ENCODE measurements at regions not wholly inside any gene's neighbourhood (a gene's known extent, or its start where the extent isn't known, plus 50 kb on each side); places are given as distances from the start of the nearest gene placed in this dataset.

DNA sequence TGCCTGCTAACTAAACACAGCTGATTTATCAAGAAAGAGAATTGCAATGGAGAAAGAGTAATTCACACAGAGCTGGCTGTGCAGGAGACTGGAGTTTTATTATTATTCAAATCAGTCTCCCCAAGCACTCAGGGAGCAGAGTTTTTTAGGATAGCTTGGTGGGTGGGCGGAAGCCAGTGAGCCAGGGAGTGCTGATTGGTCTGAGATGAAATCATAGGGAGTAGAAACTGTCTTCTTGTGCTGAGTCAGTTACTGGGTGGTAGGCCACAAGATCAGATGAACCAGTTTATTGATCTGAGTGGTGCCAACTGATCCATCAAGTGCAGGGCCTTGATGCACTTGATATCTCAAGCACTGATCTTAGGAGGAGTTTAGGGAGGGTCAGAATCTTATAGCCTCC, 891.9 kb upstream of the CADM2 start:
- TF ChIP-seq ZBTB33 (IDR thresholded peaks at IDR 0.05; ENCODE audit: extremely low read depth, insufficient replicate concordance, low read length) (no peak), TCF7L2 (IDR thresholded peaks at IDR 0.05; ENCODE audit: borderline replicate concordance, extremely low read depth, insufficient read depth, insufficient read length) (no peak), POLR2AphosphoS5 (IDR thresholded peaks at IDR 0.05; ENCODE audit: low read depth, low read length) (no peak), POLR2A (IDR thresholded peaks at IDR 0.05; ENCODE audit: borderline replicate concordance, extremely low read depth, insufficient read depth, insufficient read length) (no peak), EGR1 (IDR thresholded peaks at IDR 0.05; ENCODE audit: low read depth) (no peak)
- TF ChIP-seq, protein P1, sequence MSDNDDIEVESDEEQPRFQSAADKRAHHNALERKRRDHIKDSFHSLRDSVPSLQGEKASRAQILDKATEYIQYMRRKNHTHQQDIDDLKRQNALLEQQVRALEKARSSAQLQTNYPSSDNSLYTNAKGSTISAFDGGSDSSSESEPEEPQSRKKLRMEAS (IDR thresholded peaks at IDR 0.05) = no peak
- TF ChIP-seq, protein P2, sequence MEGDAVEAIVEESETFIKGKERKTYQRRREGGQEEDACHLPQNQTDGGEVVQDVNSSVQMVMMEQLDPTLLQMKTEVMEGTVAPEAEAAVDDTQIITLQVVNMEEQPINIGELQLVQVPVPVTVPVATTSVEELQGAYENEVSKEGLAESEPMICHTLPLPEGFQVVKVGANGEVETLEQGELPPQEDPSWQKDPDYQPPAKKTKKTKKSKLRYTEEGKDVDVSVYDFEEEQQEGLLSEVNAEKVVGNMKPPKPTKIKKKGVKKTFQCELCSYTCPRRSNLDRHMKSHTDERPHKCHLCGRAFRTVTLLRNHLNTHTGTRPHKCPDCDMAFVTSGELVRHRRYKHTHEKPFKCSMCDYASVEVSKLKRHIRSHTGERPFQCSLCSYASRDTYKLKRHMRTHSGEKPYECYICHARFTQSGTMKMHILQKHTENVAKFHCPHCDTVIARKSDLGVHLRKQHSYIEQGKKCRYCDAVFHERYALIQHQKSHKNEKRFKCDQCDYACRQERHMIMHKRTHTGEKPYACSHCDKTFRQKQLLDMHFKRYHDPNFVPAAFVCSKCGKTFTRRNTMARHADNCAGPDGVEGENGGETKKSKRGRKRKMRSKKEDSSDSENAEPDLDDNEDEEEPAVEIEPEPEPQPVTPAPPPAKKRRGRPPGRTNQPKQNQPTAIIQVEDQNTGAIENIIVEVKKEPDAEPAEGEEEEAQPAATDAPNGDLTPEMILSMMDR (IDR thresholded peaks at IDR 0.05 in 2 of 3, conservative IDR thresholded peaks at IDR 0.05 in 1 of 3; ENCODE audit: borderline replicate concordance in 1 of 3, insufficient read depth in 1 of 3, low read depth in 2 of 3, low read length in 2 of 3) = no peak
- TF ChIP-seq, protein P3, sequence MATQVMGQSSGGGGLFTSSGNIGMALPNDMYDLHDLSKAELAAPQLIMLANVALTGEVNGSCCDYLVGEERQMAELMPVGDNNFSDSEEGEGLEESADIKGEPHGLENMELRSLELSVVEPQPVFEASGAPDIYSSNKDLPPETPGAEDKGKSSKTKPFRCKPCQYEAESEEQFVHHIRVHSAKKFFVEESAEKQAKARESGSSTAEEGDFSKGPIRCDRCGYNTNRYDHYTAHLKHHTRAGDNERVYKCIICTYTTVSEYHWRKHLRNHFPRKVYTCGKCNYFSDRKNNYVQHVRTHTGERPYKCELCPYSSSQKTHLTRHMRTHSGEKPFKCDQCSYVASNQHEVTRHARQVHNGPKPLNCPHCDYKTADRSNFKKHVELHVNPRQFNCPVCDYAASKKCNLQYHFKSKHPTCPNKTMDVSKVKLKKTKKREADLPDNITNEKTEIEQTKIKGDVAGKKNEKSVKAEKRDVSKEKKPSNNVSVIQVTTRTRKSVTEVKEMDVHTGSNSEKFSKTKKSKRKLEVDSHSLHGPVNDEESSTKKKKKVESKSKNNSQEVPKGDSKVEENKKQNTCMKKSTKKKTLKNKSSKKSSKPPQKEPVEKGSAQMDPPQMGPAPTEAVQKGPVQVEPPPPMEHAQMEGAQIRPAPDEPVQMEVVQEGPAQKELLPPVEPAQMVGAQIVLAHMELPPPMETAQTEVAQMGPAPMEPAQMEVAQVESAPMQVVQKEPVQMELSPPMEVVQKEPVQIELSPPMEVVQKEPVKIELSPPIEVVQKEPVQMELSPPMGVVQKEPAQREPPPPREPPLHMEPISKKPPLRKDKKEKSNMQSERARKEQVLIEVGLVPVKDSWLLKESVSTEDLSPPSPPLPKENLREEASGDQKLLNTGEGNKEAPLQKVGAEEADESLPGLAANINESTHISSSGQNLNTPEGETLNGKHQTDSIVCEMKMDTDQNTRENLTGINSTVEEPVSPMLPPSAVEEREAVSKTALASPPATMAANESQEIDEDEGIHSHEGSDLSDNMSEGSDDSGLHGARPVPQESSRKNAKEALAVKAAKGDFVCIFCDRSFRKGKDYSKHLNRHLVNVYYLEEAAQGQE (IDR thresholded peaks at IDR 0.05; ENCODE audit: low read depth) = no peak
